NB4 (cell line): ENCODE measurements at regions not wholly inside any gene's neighbourhood (a gene's known extent, or its start where the extent isn't known, plus 50 kb on each side); places are given as distances from the start of the nearest gene placed in this dataset.

Experiments used
- DNase-seq: peaks from one replicate; pipeline ENCODE4 v3.0.0; 2010; ENCODE audit warnings: low read depth
- H3K4me3 ChIP-seq: one replicate; pipeline ENCODE4 v1.5.1; 2011; ENCODE audit warnings: mild to moderate bottlenecking, low read depth, low read length, moderate library complexity
- CTCF ChIP-seq: IDR thresholded peaks from one replicate; pipeline ENCODE4 v1.5.1; 2012; ENCODE audit warnings: low read depth, low read length
- MAX ChIP-seq: IDR thresholded peaks from 2 replicates; pipeline ENCODE4 v1.6.1; 2011; ENCODE audit warnings: low read depth, low read length
- MYC ChIP-seq: IDR thresholded peaks from 2 replicates; pipeline ENCODE4 v1.6.1; 2011; ENCODE audit warnings: low read depth, low read length
- POLR2A ChIP-seq: IDR thresholded peaks from 2 replicates; pipeline ENCODE4 v1.6.1; 2011; ENCODE audit warnings: mild to moderate bottlenecking; ENCODE audit not compliant: insufficient read length; ENCODE audit errors: extremely low read depth

- no peak overlapping the region for H3K4me3 ChIP-seq
- TF ChIP-seq POLR2A: no peak
- TF ChIP-seq MYC: no peak
- TF ChIP-seq CTCF: no peak
- TF ChIP-seq MAX: no peak
- no peak for DNase-seq
Observed at GRCh38 chr4:101464596-101464995, 117.3 kb upstream of the PPP3CA start.

GRCh38 chr4:101458914-101459313, 111.6 kb upstream of the PPP3CA start:
- TF ChIP-seq CTCF (no peak), MAX (no peak), POLR2A (no peak), MYC (no peak)
- DNase-seq: peak; percentile 44
- no peak overlapping the region for H3K4me3 ChIP-seq

GRCh38 chr4:101458473-101458872, 111.1 kb upstream of the PPP3CA start:
- no peak overlapping the region for H3K4me3 ChIP-seq
- DNase-seq: no peak
- TF ChIP-seq CTCF (no peak), POLR2A (no peak)

GRCh38 chr4:101451086-101451485, 103.8 kb upstream of the PPP3CA start:
- H3K4me3 ChIP-seq: no peak overlapping the region
- no peak for DNase-seq
- TF ChIP-seq POLR2A: no peak
- no peak for TF ChIP-seq MAX
- no peak for TF ChIP-seq CTCF
- TF ChIP-seq MYC: no peak

GRCh38 chr4:101441446-101441845, 94.1 kb upstream of the PPP3CA start:
- TF ChIP-seq MAX (no peak), POLR2A (no peak), CTCF (no peak), MYC (no peak)

GRCh38 chr4:101439926-101440325, 92.6 kb upstream of the PPP3CA start:
- H3K4me3 ChIP-seq: no peak overlapping the region
- no peak for DNase-seq
- no peak for TF ChIP-seq CTCF
- TF ChIP-seq MAX: no peak
- TF ChIP-seq POLR2A: no peak
- TF ChIP-seq MYC: no peak

More at GRCh38 chr4:101441446-101441845, 94.1 kb upstream of the PPP3CA start:
- no peak for DNase-seq
- H3K4me3 ChIP-seq: no peak overlapping the region
